Lower leg skin (tissue), 3 donors: ENCODE measurements at regions not wholly inside any gene's neighbourhood (a gene's known extent, or its start where the extent isn't known, plus 50 kb on each side); places are given as distances from the start of the nearest gene placed in this dataset.

Source experiments
- POLR2A ChIP-seq, 2 donors: fragments of 450-650 bp; IDR thresholded peaks; one replicate each; pipeline ENCODE4 v1.6.1; 2016 to 2017; ENCODE audit warnings: antibody characterized with exemption in 2 of 2, mild to moderate bottlenecking in 1 of 2, moderate library complexity in 1 of 2
- TF ChIP-seq, protein P1 (sequence below), 3 donors: fragments of 450-650 bp; IDR thresholded peaks; one replicate each; pipeline ENCODE4 v1.5.1; 2016; ENCODE audit warnings: antibody characterized with exemption in 3 of 3, mild to moderate bottlenecking in 3 of 3, moderate library complexity in 2 of 3

DNA sequence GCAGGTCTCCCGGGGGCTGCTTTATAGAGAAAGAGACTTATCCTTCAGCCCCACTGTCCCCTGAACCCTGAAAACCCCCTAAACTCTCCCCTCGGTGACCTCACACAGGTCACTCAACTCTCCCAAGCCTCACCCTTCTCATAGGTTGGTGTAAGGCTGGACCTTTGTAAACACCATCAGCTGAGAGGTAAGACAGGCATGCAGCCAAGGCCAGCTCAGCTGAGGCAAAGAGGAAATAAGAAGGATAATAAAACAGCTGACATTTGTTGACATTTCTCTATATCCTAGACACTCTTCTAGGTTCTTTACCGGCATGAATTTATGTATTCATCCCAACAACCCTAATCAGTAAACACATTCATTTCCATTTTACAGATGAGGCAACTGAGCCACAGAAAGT is 134.3 kb downstream of the CCT6B start:
- TF ChIP-seq, protein P1, sequence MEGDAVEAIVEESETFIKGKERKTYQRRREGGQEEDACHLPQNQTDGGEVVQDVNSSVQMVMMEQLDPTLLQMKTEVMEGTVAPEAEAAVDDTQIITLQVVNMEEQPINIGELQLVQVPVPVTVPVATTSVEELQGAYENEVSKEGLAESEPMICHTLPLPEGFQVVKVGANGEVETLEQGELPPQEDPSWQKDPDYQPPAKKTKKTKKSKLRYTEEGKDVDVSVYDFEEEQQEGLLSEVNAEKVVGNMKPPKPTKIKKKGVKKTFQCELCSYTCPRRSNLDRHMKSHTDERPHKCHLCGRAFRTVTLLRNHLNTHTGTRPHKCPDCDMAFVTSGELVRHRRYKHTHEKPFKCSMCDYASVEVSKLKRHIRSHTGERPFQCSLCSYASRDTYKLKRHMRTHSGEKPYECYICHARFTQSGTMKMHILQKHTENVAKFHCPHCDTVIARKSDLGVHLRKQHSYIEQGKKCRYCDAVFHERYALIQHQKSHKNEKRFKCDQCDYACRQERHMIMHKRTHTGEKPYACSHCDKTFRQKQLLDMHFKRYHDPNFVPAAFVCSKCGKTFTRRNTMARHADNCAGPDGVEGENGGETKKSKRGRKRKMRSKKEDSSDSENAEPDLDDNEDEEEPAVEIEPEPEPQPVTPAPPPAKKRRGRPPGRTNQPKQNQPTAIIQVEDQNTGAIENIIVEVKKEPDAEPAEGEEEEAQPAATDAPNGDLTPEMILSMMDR (IDR thresholded peaks at IDR 0.05), result no peak
- no peak for TF ChIP-seq POLR2A (IDR thresholded peaks at IDR 0.05)
